ENCODE measurements at regions not wholly inside any gene's neighbourhood (a gene's known extent, or its start where the extent isn't known, plus 50 kb on each side); places are given as distances from the start of the nearest gene placed in this dataset.

DNA sequence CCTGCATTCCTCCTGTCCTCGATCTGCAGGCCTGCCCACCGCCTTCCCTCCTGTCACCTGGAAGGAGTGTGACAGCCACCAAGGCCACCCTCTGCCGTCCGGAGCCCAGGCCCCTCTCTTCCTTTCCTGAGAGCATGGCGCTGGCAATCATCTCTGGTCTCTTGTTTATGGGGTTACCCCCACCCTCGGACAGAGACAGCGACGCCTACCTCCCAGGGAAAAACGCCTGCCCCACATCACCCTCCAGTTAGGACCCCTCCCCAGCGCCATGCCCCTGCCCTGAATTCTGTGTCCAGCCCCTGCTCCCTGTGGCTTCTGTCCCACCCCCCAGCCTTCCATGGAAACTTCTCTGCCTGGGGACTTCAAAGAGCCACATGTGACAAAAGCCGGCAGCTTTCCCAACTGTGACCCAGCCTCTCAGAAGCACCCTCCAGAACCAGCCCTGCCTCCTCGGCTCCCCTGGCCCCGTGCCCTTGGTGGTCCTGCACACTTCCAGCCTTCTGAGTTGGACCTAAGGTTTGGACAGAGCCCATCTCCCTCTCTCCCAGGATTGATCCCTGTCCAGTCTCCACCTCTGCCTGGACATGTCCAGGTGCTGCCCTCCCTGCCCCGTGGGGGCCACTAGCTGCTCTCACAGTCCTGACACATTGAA lies 145.0 kb upstream of the HDAC4 start (continued):
- TF ChIP-seq, protein P1, sequence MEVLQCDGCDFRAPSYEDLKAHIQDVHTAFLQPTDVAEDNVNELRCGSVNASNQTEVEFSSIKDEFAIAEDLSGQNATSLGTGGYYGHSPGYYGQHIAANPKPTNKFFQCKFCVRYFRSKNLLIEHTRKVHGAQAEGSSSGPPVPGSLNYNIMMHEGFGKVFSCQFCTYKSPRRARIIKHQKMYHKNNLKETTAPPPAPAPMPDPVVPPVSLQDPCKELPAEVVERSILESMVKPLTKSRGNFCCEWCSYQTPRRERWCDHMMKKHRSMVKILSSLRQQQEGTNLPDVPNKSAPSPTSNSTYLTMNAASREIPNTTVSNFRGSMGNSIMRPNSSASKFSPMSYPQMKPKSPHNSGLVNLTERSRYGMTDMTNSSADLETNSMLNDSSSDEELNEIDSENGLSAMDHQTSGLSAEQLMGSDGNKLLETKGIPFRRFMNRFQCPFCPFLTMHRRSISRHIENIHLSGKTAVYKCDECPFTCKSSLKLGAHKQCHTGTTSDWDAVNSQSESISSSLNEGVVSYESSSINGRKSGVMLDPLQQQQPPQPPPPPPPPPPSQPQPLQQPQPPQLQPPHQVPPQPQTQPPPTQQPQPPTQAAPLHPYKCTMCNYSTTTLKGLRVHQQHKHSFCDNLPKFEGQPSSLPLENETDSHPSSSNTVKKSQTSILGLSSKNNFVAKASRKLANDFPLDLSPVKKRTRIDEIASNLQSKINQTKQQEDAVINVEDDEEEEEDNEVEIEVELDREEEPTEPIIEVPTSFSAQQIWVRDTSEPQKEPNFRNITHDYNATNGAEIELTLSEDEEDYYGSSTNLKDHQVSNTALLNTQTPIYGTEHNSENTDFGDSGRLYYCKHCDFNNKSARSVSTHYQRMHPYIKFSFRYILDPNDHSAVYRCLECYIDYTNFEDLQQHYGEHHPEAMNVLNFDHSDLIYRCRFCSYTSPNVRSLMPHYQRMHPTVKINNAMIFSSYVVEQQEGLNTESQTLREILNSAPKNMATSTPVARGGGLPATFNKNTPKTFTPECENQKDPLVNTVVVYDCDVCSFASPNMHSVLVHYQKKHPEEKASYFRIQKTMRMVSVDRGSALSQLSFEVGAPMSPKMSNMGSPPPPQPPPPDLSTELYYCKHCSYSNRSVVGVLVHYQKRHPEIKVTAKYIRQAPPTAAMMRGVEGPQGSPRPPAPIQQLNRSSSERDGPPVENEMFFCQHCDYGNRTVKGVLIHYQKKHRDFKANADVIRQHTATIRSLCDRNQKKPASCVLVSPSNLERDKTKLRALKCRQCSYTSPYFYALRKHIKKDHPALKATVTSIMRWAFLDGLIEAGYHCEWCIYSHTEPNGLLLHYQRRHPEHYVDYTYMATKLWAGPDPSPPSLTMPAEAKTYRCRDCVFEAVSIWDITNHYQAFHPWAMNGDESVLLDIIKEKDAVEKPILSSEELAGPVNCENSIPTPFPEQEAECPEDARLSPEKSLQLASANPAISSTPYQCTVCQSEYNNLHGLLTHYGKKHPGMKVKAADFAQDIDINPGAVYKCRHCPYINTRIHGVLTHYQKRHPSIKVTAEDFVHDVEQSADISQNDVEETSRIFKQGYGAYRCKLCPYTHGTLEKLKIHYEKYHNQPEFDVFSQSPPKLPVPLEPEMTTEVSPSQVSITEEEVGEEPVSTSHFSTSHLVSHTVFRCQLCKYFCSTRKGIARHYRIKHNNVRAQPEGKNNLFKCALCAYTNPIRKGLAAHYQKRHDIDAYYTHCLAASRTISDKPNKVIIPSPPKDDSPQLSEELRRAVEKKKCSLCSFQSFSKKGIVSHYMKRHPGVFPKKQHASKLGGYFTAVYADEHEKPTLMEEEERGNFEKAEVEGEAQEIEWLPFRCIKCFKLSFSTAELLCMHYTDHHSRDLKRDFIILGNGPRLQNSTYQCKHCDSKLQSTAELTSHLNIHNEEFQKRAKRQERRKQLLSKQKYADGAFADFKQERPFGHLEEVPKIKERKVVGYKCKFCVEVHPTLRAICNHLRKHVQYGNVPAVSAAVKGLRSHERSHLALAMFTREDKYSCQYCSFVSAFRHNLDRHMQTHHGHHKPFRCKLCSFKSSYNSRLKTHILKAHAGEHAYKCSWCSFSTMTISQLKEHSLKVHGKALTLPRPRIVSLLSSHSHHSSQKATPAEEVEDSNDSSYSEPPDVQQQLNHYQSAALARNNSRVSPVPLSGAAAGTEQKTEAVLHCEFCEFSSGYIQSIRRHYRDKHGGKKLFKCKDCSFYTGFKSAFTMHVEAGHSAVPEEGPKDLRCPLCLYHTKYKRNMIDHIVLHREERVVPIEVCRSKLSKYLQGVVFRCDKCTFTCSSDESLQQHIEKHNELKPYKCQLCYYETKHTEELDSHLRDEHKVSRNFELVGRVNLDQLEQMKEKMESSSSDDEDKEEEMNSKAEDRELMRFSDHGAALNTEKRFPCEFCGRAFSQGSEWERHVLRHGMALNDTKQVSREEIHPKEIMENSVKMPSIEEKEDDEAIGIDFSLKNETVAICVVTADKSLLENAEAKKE (CRISPR knock-in tag; IDR thresholded peaks at IDR 0.05), result no peak
- TF ChIP-seq ZNF331 (CRISPR knock-in tag; IDR thresholded peaks at IDR 0.05; ENCODE audit: low read depth), result no peak
- TF ChIP-seq ETS1 (IDR thresholded peaks at IDR 0.05), result no peak
- TF ChIP-seq JUNB (IDR thresholded peaks at IDR 0.05; ENCODE audit: unreplicated experiment), result no peak

- H3K27me3 Mint-ChIP-seq (ENCODE audit: insufficient read depth, low read depth, poor library complexity), result peaks cover 6% of the 10 kb centered on the region
Observed at GRCh38 chr2:239544918-239545465, 144.2 kb upstream of the HDAC4 start.

More at GRCh38 chr2:239544918-239545465, 144.2 kb upstream of the HDAC4 start:
- H4K20me1 ChIP-seq (replicated peaks; ENCODE audit: insufficient read depth), result no peaks in the 10 kb centered on the region
- no peaks in the 10 kb centered on the region for H3K36me3 ChIP-seq (ENCODE audit: insufficient read depth)
- H2AFZ ChIP-seq, result no peak overlapping the region
- H3K4me2 ChIP-seq, result no peak overlapping the region
- Mint-ChIP-seq H3K36me3 (ENCODE audit: low read depth) (no peaks in the 10 kb centered on the region), H3K9me3 (no peaks in the 10 kb centered on the region), H3K4me1 (no peaks in the 10 kb centered on the region), H3K27ac (no peak overlapping the region), H3K4me3 (no peak overlapping the region)
- H3K4me3 ChIP-seq, result no peak overlapping the region
- H3K27ac ChIP-seq (ENCODE audit: low read depth), result no peak overlapping the region
- H3K27me3 ChIP-seq (ENCODE audit: insufficient read depth), result no peaks in the 10 kb centered on the region
- TF ChIP-seq ZNF331 (CRISPR knock-in tag; IDR thresholded peaks at IDR 0.05; ENCODE audit: low read depth) (no peak), JUNB (IDR thresholded peaks at IDR 0.05; ENCODE audit: unreplicated experiment) (no peak)
- DNase-seq (ENCODE audit: low spot score), result no peak
- ATAC-seq, result no peak
- no peaks in the 10 kb centered on the region for H3K79me2 ChIP-seq (replicated peaks; ENCODE audit: insufficient read depth)
- H3F3A ChIP-seq (replicated peaks; ENCODE audit: low read depth), result no peaks in the 10 kb centered on the region
- H3K4me1 ChIP-seq (ENCODE audit: insufficient read depth), result no peaks in the 10 kb centered on the region
- no peaks in the 10 kb centered on the region for H3K9me2 ChIP-seq (ENCODE audit: insufficient read depth)
